Karpas-422 (cell line): ENCODE measurements at regions not wholly inside any gene's neighbourhood (a gene's known extent, or its start where the extent isn't known, plus 50 kb on each side); places are given as distances from the start of the nearest gene placed in this dataset.

Experiments used
- DNase-seq: peaks from one replicate; pipeline ENCODE4 v3.0.0-alpha.2; 2015
- H2AFZ ChIP-seq: fragments of 200-600 bp; sonication (generic); 2 replicates; pipeline ENCODE4 v1.6.1; 2014; ENCODE audit warnings: antibody characterized with exemption, low read length, mixed read lengths
- H3K27ac ChIP-seq: fragments of 200-600 bp; sonication (generic); 2 replicates; pipeline ENCODE4 v1.5.1; 2014; ENCODE audit warnings: mild to moderate bottlenecking, low read length, moderate library complexity
- H3K27me3 ChIP-seq: fragments of 200-600 bp; sonication (generic); 2 replicates; pipeline ENCODE4 v1.6.1; 2014; ENCODE audit warnings: low read length, mixed read lengths
- H3K36me3 ChIP-seq: fragments of 200-600 bp; sonication (generic); 2 replicates; pipeline ENCODE4 v1.6.1; 2014; ENCODE audit warnings: low read length, mixed read lengths; ENCODE audit not compliant: insufficient read depth
- H3K4me1 ChIP-seq: fragments of 200-600 bp; sonication (generic); 2 replicates; pipeline ENCODE4 v1.6.1; 2014; ENCODE audit warnings: mild to moderate bottlenecking, low read length, mixed read lengths
- H3K4me2 ChIP-seq: fragments of 200-600 bp; sonication (generic); 2 replicates; pipeline ENCODE4 v1.6.1; 2014; ENCODE audit warnings: low read length, low read depth, mild to moderate bottlenecking; ENCODE audit not compliant: poor library complexity, severe bottlenecking
- H3K4me3 ChIP-seq: fragments of 200-600 bp; sonication (generic); 2 replicates; pipeline ENCODE4 v1.5.1; 2014; ENCODE audit warnings: mild to moderate bottlenecking, antibody characterized with exemption, low read length, mixed read lengths
- H3K79me2 ChIP-seq: fragments of 200-600 bp; sonication (generic); 2 replicates; pipeline ENCODE4 v1.6.1; 2014; ENCODE audit warnings: mild to moderate bottlenecking, low read length, mixed read lengths
- H3K9ac ChIP-seq: fragments of 200-600 bp; sonication (generic); 2 replicates; pipeline ENCODE4 v1.6.0; 2014; ENCODE audit warnings: low read length
- H3K9me2 ChIP-seq: fragments of 200-600 bp; sonication (generic), shearing (Covaris generic); replicated peaks from 2 replicates; pipeline ENCODE4 v1.6.0; 2014; ENCODE audit warnings: mild to moderate bottlenecking, low read length, moderate library complexity; ENCODE audit not compliant: insufficient read depth
- H3K9me3 ChIP-seq: fragments of 300-700, 200-600 bp; sonication (generic); 2 replicates; pipeline ENCODE4 v1.6.1; 2014; ENCODE audit warnings: low read length, mixed read lengths
- H4K20me1 ChIP-seq: fragments of 200-600 bp; sonication (generic); 2 replicates; pipeline ENCODE4 v1.6.1; 2014; ENCODE audit warnings: mild to moderate bottlenecking, antibody characterized with exemption, low read length, low read depth; ENCODE audit not compliant: insufficient read depth

DNA sequence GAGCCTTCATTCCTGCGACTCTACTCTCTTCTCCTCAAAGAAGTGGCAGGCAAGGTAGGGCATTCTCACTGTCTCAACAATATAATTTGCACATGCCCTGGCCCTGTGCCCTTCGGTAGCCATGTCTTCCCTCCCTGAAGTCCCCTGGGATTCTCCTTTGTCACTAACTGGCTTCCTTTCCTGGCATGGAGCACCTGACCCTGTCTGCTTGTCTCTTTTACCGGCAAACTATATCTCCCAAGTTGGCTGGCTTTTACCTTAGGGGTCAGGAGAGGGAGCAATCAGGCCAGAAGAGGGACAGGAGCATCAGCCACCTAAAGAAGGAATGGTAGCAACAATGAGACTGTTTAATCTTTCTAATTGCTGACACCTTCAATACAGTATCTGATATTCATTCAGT is 51.9 kb upstream of the RMDN2 start:
- H3K4me1 ChIP-seq: no peaks in the 10 kb centered on the region
- H3K4me2 ChIP-seq: no peak overlapping the region
- H3K9me3 ChIP-seq: no peaks in the 10 kb centered on the region
- H3K27me3 ChIP-seq: no peaks in the 10 kb centered on the region
- H3K27ac ChIP-seq: no peak overlapping the region
- H3K9ac ChIP-seq: no peak overlapping the region
- H3K79me2 ChIP-seq: no peaks in the 10 kb centered on the region
- H3K36me3 ChIP-seq: no peaks in the 10 kb centered on the region
- no peak overlapping the region for H2AFZ ChIP-seq
- H3K9me2 ChIP-seq: no peaks in the 10 kb centered on the region
- no peaks in the 10 kb centered on the region for H4K20me1 ChIP-seq
- no peak for DNase-seq
- no peak overlapping the region for H3K4me3 ChIP-seq

DNA sequence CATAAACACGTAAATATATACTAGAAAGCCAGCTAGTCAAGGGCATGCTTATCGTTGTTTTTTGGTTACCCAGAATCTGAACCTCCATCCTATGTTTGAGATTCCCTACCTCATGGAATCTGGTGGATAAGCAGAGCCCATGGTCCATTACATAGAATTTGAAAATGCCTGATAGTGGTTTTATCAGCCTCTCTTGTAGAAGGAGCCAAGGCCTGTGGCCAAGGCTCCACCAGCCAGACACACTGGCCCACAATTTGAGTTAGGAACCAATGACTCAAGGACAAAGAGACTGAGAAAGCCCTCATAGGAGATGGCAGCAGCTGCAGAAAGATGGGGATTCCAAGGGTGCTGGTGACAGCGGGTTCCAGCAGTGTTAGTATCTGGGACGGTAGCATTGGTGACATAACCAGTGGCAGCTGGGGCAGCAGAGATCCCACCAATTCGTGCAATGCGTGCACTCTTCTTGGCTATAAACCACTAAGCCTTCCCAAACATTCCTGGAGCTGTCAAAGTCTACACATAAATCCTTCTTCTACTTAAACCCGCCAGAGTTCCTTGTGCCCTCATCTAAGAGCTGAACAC is 51.2 kb upstream of the RMDN2 start:
- no peaks in the 10 kb centered on the region for H3K4me1 ChIP-seq
- H3K4me3 ChIP-seq: no peak overlapping the region
- no peak overlapping the region for H3K27ac ChIP-seq
- H2AFZ ChIP-seq: no peak overlapping the region
- no peak overlapping the region for H3K9ac ChIP-seq
- H3K9me3 ChIP-seq: no peaks in the 10 kb centered on the region
- no peak for DNase-seq
- H3K4me2 ChIP-seq: no peak overlapping the region
- H3K36me3 ChIP-seq: no peaks in the 10 kb centered on the region
- H3K79me2 ChIP-seq: no peaks in the 10 kb centered on the region
- no peaks in the 10 kb centered on the region for H3K27me3 ChIP-seq
- H3K9me2 ChIP-seq: no peaks in the 10 kb centered on the region
- H4K20me1 ChIP-seq: no peaks in the 10 kb centered on the region

DNA sequence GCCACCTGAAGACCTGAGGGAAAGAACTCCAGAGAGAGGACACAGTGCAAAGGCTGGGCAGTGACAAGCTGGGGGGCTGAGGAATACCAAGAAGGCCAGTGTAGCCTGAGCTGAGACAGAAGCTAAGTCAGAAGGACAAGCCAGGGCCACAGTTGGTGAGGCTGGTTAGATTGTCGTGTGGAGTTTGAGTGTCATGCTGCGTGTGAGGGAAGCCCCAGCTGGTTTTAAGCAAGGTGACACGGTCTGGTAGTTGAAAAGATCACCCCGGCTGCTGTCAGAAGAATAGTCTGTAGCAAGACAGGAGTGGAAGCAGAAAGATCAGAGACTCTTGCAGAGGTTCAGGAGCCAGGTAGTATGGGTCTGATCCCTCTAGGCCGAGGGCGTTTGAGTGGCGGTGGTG is 50.6 kb upstream of the RMDN2 start:
- H3K27ac ChIP-seq: no peak overlapping the region
- H3K79me2 ChIP-seq: no peaks in the 10 kb centered on the region
- no peak overlapping the region for H3K4me3 ChIP-seq
- H3K9me2 ChIP-seq: no peaks in the 10 kb centered on the region
- H3K36me3 ChIP-seq: no peaks in the 10 kb centered on the region
- no peak overlapping the region for H2AFZ ChIP-seq
- no peaks in the 10 kb centered on the region for H4K20me1 ChIP-seq
- H3K4me2 ChIP-seq: no peak overlapping the region
- no peaks in the 10 kb centered on the region for H3K9me3 ChIP-seq
- no peak overlapping the region for H3K9ac ChIP-seq
- no peaks in the 10 kb centered on the region for H3K4me1 ChIP-seq
- H3K27me3 ChIP-seq: no peaks in the 10 kb centered on the region
- DNase-seq: no peak
